Gastroesophageal sphincter (tissue), 3 donors: ENCODE measurements at regions not wholly inside any gene's neighbourhood (a gene's known extent, or its start where the extent isn't known, plus 50 kb on each side); places are given as distances from the start of the nearest gene placed in this dataset.

Source experiments
- CTCF ChIP-seq, 4 experiments: fragments of 200-600 bp in 2 of 4; fragments of 450-650 bp in 2 of 4; sonication (generic) in 1 of 4; IDR thresholded peaks; one replicate each; pipeline ENCODE4 v1.5.1; 2017 to 2019; ENCODE audit warnings: antibody characterized with exemption in 4 of 4, mild to moderate bottlenecking in 2 of 4, moderate library complexity in 2 of 4
- POLR2AphosphoS5 ChIP-seq: sonication (generic); formaldehyde crosslinking; IDR thresholded peaks from one replicate; pipeline ENCODE4 v1.6.1; 2017; ENCODE audit warnings: antibody characterized with exemption

- TF ChIP-seq POLR2AphosphoS5 (no peak), CTCF (IDR thresholded peaks at IDR 0.05) (no peak)
Observed at GRCh38 chr5:110248921-110249320, 477.6 kb downstream of the TMEM232 start.
